Kidney epithelial cell (primary cell): ENCODE measurements at regions not wholly inside any gene's neighbourhood (a gene's known extent, or its start where the extent isn't known, plus 50 kb on each side); places are given as distances from the start of the nearest gene placed in this dataset.

ENCODE experiments used
- DNase-seq: peaks from one replicate; pipeline ENCODE4 v3.0.0-alpha.2; 2010; ENCODE audit warnings: low read depth
- H3K27me3 ChIP-seq: 2 replicates; pipeline ENCODE4 v1.6.0; 2011; ENCODE audit warnings: low read length; ENCODE audit not compliant: control insufficient read depth, insufficient read depth
- H3K36me3 ChIP-seq: 2 replicates; pipeline ENCODE4 v1.5.1; 2011; ENCODE audit warnings: low read length; ENCODE audit not compliant: control insufficient read depth, insufficient read depth
- H3K4me3 ChIP-seq: 2 replicates; pipeline ENCODE4 v1.5.1; 2011; ENCODE audit warnings: low read depth, mild to moderate bottlenecking, control low read depth, low read length
- CTCF ChIP-seq: IDR thresholded peaks from 2 replicates; pipeline ENCODE4 v1.5.1; 2011; ENCODE audit warnings: mild to moderate bottlenecking, moderate library complexity, low read length, control low read depth, inconsistent platforms; ENCODE audit not compliant: insufficient read depth, poor library complexity, severe bottlenecking

DNA sequence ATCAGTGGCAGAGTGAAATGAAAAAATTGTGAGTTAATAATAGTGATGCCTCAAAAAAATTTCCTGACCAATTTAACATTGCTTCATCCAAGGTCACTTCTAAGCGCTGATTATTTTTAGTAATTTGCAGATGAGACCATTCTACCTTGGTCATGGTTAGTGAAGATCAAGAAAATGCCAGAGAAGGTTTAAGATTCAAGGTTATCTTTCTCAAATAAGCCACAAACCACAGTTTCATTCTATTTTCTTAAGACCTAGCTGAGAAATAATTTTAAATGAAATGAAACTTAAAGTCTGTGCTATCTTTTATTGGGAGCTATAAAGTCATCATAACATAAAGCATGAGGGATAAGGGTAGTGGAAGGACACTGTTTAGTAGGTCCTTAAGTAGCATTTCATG lies 353.9 kb upstream of the NAALADL2 start:
- H3K4me3 ChIP-seq, result no peak overlapping the region
- no peak for DNase-seq
- H3K27me3 ChIP-seq, result no peaks in the 10 kb centered on the region
- no peaks in the 10 kb centered on the region for H3K36me3 ChIP-seq
- no peak for TF ChIP-seq CTCF

GRCh38 chr3:174524203-174524602 lies 334.9 kb upstream of the NAALADL2 start:
- Histone ChIP-seq H3K36me3 (no peaks in the 10 kb centered on the region), H3K27me3 (no peaks in the 10 kb centered on the region), H3K4me3 (no peak overlapping the region)
- no peak for DNase-seq
- TF ChIP-seq CTCF, result no peak

DNA sequence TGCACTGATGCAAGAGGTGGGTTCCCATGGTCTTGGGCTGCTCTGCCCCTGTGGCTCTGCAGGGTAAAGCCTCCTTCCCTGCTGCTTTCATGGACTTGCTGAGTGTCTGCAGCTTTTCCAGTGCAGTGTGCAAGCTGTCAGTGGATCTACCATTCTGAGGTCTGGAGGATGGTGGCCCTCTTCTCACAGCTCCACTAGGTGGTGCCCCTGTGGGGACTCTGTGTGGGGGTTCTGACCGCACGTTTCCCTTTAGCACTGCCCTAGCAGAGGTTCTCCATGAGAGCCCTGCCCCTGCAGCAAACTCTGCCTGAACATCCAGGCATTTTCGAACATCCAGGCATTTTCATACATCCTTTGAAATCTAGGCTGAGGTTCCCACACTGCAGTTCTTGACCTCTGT lies 329.8 kb upstream of the NAALADL2 start:
- Histone ChIP-seq H3K4me3 (no peak overlapping the region), H3K36me3 (no peaks in the 10 kb centered on the region), H3K27me3 (no peaks in the 10 kb centered on the region)
- TF ChIP-seq CTCF, result no peak
- no peak for DNase-seq

- DNase-seq, result no peak
- Histone ChIP-seq H3K36me3 (no peaks in the 10 kb centered on the region), H3K4me3 (no peak overlapping the region), H3K27me3 (no peaks in the 10 kb centered on the region)
- TF ChIP-seq CTCF, result no peak
Measured at GRCh38 chr3:174531262-174531982, 327.7 kb upstream of the NAALADL2 start.

DNA sequence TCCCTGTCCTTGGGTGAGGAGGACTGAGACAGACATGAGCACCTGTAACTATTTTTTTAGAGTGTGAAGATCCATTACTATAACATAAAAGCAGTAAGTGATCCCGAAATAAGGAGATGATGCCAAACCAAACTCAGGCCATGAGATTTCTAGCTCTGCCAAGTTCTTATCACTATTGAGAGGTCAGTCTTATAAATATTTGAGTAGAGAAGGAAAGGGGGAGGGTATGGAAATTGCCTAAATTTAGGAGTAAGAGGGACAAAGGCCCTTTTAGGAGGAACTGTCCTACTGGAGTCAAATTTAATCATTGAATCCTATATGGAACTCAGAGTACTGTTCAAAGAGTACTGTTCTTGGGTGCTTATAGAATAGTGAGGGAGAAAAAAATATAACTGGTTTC lies 326.9 kb upstream of the NAALADL2 start:
- Histone ChIP-seq H3K36me3 (no peaks in the 10 kb centered on the region), H3K4me3 (no peak overlapping the region), H3K27me3 (no peaks in the 10 kb centered on the region)
- DNase-seq, result no peak
- no peak for TF ChIP-seq CTCF

GRCh38 chr3:174532776-174533175 lies 326.4 kb upstream of the NAALADL2 start:
- H3K27me3 ChIP-seq, result no peaks in the 10 kb centered on the region
- no peak for DNase-seq
- no peak overlapping the region for H3K4me3 ChIP-seq
- no peaks in the 10 kb centered on the region for H3K36me3 ChIP-seq
- no peak for TF ChIP-seq CTCF
